IMR-90 (cell line): ENCODE measurements at regions not wholly inside any gene's neighbourhood (a gene's known extent, or its start where the extent isn't known, plus 50 kb on each side); places are given as distances from the start of the nearest gene placed in this dataset.

Experiments
- ATAC-seq: fragments of 200-7000 bp; cut with Tn5 transposase; 2 replicates; pipeline ENCODE4 v1.9.1; 2020; ENCODE audit warnings: low read depth, mild to moderate bottlenecking, moderate library complexity
- BruUV-seq: library from RNA; stranded (reverse); fragments of 400-500 nt; replicated peaks from 2 replicates; lab custom pipeline; 2021; lab: Mats Ljungman, UMichigan
- CTCF ChIA-PET: fragments of 300-600 bp; formaldehyde crosslinking; extraction: SDS; loops from one replicate; lab custom pipeline; 2021; ENCODE audit warnings: antibody characterized with exemption; lab: Yijun Ruan, JAX
- POLR2A ChIA-PET: fragments of 300-600 bp; sonication (Branson Sonifier 250); formaldehyde crosslinking; loops from one replicate; lab custom pipeline; 2022; ENCODE audit warnings: antibody characterized with exemption; ENCODE audit not compliant: unreplicated experiment; lab: Charles Lee
- DNase-seq: peaks from one replicate; pipeline ENCODE4 v3.0.0; 2013
- H2AFZ ChIP-seq: replicated peaks from 2 replicates; pipeline ENCODE3; 2013; ENCODE audit warnings: low read length, mild to moderate bottlenecking; ENCODE audit not compliant: poor library complexity
- H2AK5ac ChIP-seq: 2 replicates; pipeline ENCODE4 v1.6.1; 2013; ENCODE audit warnings: low read depth, low read length, inconsistent platforms
- H2AK9ac ChIP-seq: replicated peaks from 2 replicates; pipeline ENCODE3; 2013; ENCODE audit warnings: mild to moderate bottlenecking, low read depth, low read length, moderate library complexity; ENCODE audit not compliant: poor library complexity
- H2BK120ac ChIP-seq: 2 replicates; pipeline ENCODE4 v1.6.1; 2013; ENCODE audit warnings: low read depth, low read length, inconsistent platforms
- H2BK15ac ChIP-seq: 3 replicates; pipeline ENCODE4 v1.6.1; 2013; ENCODE audit warnings: low read depth, low read length, inconsistent platforms
- H2BK20ac ChIP-seq: 2 replicates; pipeline ENCODE4 v1.6.1; 2013; ENCODE audit warnings: low read depth, mild to moderate bottlenecking, inconsistent platforms, low read length, moderate library complexity
- H2BK5ac ChIP-seq: 2 replicates; pipeline ENCODE4 v1.6.1; 2013; ENCODE audit warnings: mild to moderate bottlenecking, low read depth, low read length, inconsistent platforms; ENCODE audit not compliant: poor library complexity, severe bottlenecking
- H3K14ac ChIP-seq: replicated peaks from 2 replicates; pipeline ENCODE4 v1.6.1; 2013; ENCODE audit warnings: low read depth, low read length, inconsistent platforms
- H3K18ac ChIP-seq: 2 replicates; pipeline ENCODE4 v1.6.1; 2013; ENCODE audit warnings: low read depth, low read length, control low read depth
- H3K23ac ChIP-seq: 2 replicates; pipeline ENCODE4 v1.6.1; 2013; ENCODE audit warnings: low read depth, low read length, inconsistent platforms
- H3K27ac ChIP-seq: 2 replicates; pipeline ENCODE4 v1.5.1; 2013; ENCODE audit warnings: mild to moderate bottlenecking, control low read depth, low read length; ENCODE audit not compliant: insufficient read depth
- H3K27me3 ChIP-seq: 2 replicates; pipeline ENCODE4 v1.6.1; 2013; ENCODE audit warnings: low read length; ENCODE audit not compliant: control insufficient read depth, insufficient read depth
- H3K36me3 ChIP-seq: 2 replicates; pipeline ENCODE4 v1.6.1; 2013; ENCODE audit warnings: low read length, mixed read lengths; ENCODE audit not compliant: control insufficient read depth, insufficient read depth
- H3K4ac ChIP-seq: 2 replicates; pipeline ENCODE4 v1.6.1; 2013; ENCODE audit warnings: low read depth, low read length, inconsistent platforms
- H3K4me1 ChIP-seq: 2 replicates; pipeline ENCODE4 v1.6.1; 2013; ENCODE audit warnings: low read length, mixed read lengths; ENCODE audit not compliant: control insufficient read depth, insufficient read depth
- H3K4me2 ChIP-seq: 2 replicates; pipeline ENCODE4 v1.6.1; 2013; ENCODE audit warnings: low read depth, mild to moderate bottlenecking, control low read depth, low read length, moderate library complexity
- H3K4me3 ChIP-seq: 2 replicates; pipeline ENCODE4 v1.5.1; 2013; ENCODE audit warnings: low read depth, mild to moderate bottlenecking, control low read depth, low read length, moderate library complexity; ENCODE audit not compliant: insufficient read depth
- H3K56ac ChIP-seq: 2 replicates; pipeline ENCODE4 v1.6.1; 2013; ENCODE audit warnings: low read length, inconsistent platforms; ENCODE audit not compliant: insufficient read depth; ENCODE audit errors: extremely low read depth
- H3K79me1 ChIP-seq, 2 experiments: 2 replicates each; pipeline ENCODE4 v1.6.1; 2013; ENCODE audit warnings: low read length in 2 of 2, inconsistent platforms in 1 of 2, low read depth in 1 of 2
- H3K9ac ChIP-seq: 2 replicates; pipeline ENCODE4 v1.6.1; 2013; ENCODE audit warnings: low read depth, low read length, control low read depth
- H3K9me1 ChIP-seq: 2 replicates; pipeline ENCODE4 v1.6.1; 2013; ENCODE audit warnings: low read length, inconsistent platforms; ENCODE audit not compliant: insufficient read depth
- H3K9me3 ChIP-seq: 2 replicates; pipeline ENCODE4 v1.6.1; 2013; ENCODE audit warnings: low read length; ENCODE audit not compliant: control insufficient read depth, insufficient read depth
- H4K20me1 ChIP-seq: 2 replicates; pipeline ENCODE4 v1.6.1; 2013; ENCODE audit warnings: low read length, inconsistent platforms; ENCODE audit not compliant: insufficient read depth
- H4K5ac ChIP-seq: 2 replicates; pipeline ENCODE4 v1.6.1; 2013; ENCODE audit warnings: mild to moderate bottlenecking, low read depth, low read length, control low read depth
- H4K8ac ChIP-seq, 2 experiments: 2 replicates each; pipeline ENCODE4 v1.6.1; 2013; ENCODE audit warnings: low read depth in 2 of 2, low read length in 2 of 2, control low read depth in 1 of 2, inconsistent platforms in 1 of 2
- H4K91ac ChIP-seq: 2 replicates; pipeline ENCODE4 v1.6.1; 2013; ENCODE audit warnings: low read depth, low read length, inconsistent platforms; ENCODE audit not compliant: insufficient read depth
- BHLHE40 ChIP-seq: fragments of 150-350 bp; IDR thresholded peaks from 2 replicates; pipeline ENCODE4 v1.6.1; 2016; ENCODE audit warnings: mild to moderate bottlenecking, low read depth, low read length
- CEBPB ChIP-seq: IDR thresholded peaks from 2 replicates; pipeline ENCODE4 v1.6.1; 2012; ENCODE audit warnings: low read depth, low read length, improper control_type of control experiment
- CHD1 ChIP-seq: IDR thresholded peaks from 2 replicates; pipeline ENCODE4 v1.6.1; 2012; ENCODE audit warnings: low read depth, low read length, improper control_type of control experiment
- FOS ChIP-seq: fragments of 150-350 bp; IDR thresholded peaks from 2 replicates; pipeline ENCODE4 v1.6.1; 2016; ENCODE audit warnings: low read depth, low read length
- MAFK ChIP-seq: IDR thresholded peaks from 2 replicates; pipeline ENCODE4 v1.6.1; 2012; ENCODE audit warnings: low read depth, low read length, improper control_type of control experiment
- MXI1 ChIP-seq: IDR thresholded peaks from 2 replicates; pipeline ENCODE4 v1.6.1; 2012; ENCODE audit warnings: low read depth, mild to moderate bottlenecking, low read length, moderate library complexity, borderline replicate concordance
- NFE2L2 ChIP-seq: fragments of 150-350 bp; IDR thresholded peaks from 2 replicates; pipeline ENCODE4 v1.6.1; 2016; ENCODE audit warnings: low read depth, mild to moderate bottlenecking, low read length
- POLR2A ChIP-seq: IDR thresholded peaks from 2 replicates; pipeline ENCODE4 v1.6.1; 2012; ENCODE audit warnings: mild to moderate bottlenecking, low read depth, low read length
- RAD21 ChIP-seq: IDR thresholded peaks from 2 replicates; pipeline ENCODE4 v1.6.1; 2012; ENCODE audit warnings: low read length, improper control_type of control experiment
- RCOR1 ChIP-seq: IDR thresholded peaks from 2 replicates; pipeline ENCODE4 v1.6.1; 2012; ENCODE audit warnings: mild to moderate bottlenecking, low read length, improper control_type of control experiment; ENCODE audit not compliant: insufficient replicate concordance
- RFX5 ChIP-seq: IDR thresholded peaks from 2 replicates; pipeline ENCODE4 v1.8.0; 2012; ENCODE audit warnings: low read depth, mild to moderate bottlenecking, low read length, moderate library complexity
- SMC3 ChIP-seq: fragments of 150-350 bp; IDR thresholded peaks from 2 replicates; pipeline ENCODE4 v1.6.1; 2016; ENCODE audit warnings: low read depth, mild to moderate bottlenecking, antibody characterized with exemption, low read length, moderate library complexity
- USF2 ChIP-seq: fragments of 150-350 bp; IDR thresholded peaks from 2 replicates; pipeline ENCODE4 v1.6.1; 2017; ENCODE audit warnings: mild to moderate bottlenecking, antibody characterized with exemption, low read length, low read depth
- WGBS, 2 experiments: methylation state at CpG; one replicate each; pipeline versions ENCODE4 v1.1.5 to v1.1.7; 2013; ENCODE audit warnings: missing lambda C conversion rate in 2 of 2; ENCODE audit not compliant: insufficient read length in 1 of 2; ENCODE audit errors: extremely low coverage in 2 of 2; 5-methylcytosine and 5-hydroxymethylcytosine counted together
- dilution Hi-C: fragments of 300-500 bp; cut with HindIII; formaldehyde crosslinking; loops from one replicate; pipeline ENCODE4 v1.14.3; 2018; ENCODE audit warnings: low sequenced_read_pairs; ENCODE audit not compliant: unreplicated experiment
- in situ Hi-C: fragments of 300-500 bp; cut with MboI; formaldehyde crosslinking; loops from 3 replicates; pipeline ENCODE4 v1.14.3; 2019; ENCODE audit warnings: low sequenced_read_pairs, inconsistent platforms, mixed read lengths
- intact Hi-C: fragments of 100-400 bp; cut with micrococcal nuclease; formaldehyde crosslinking; loops from 2 replicates; pipeline ENCODE4 v1.10.0; 2022
- TF ChIP-seq, protein P1 (sequence below): conservative IDR thresholded peaks from 2 replicates; pipeline ENCODE4 v1.5.1; 2012; ENCODE audit warnings: mild to moderate bottlenecking, low read depth, low read length, improper control_type of control experiment
- TF ChIP-seq, protein P2 (sequence below): fragments of 150-350 bp; IDR thresholded peaks from 2 replicates; pipeline ENCODE4 v1.6.1; 2016; ENCODE audit warnings: low read depth, mild to moderate bottlenecking, low read length, moderate library complexity, borderline replicate concordance

DNA sequence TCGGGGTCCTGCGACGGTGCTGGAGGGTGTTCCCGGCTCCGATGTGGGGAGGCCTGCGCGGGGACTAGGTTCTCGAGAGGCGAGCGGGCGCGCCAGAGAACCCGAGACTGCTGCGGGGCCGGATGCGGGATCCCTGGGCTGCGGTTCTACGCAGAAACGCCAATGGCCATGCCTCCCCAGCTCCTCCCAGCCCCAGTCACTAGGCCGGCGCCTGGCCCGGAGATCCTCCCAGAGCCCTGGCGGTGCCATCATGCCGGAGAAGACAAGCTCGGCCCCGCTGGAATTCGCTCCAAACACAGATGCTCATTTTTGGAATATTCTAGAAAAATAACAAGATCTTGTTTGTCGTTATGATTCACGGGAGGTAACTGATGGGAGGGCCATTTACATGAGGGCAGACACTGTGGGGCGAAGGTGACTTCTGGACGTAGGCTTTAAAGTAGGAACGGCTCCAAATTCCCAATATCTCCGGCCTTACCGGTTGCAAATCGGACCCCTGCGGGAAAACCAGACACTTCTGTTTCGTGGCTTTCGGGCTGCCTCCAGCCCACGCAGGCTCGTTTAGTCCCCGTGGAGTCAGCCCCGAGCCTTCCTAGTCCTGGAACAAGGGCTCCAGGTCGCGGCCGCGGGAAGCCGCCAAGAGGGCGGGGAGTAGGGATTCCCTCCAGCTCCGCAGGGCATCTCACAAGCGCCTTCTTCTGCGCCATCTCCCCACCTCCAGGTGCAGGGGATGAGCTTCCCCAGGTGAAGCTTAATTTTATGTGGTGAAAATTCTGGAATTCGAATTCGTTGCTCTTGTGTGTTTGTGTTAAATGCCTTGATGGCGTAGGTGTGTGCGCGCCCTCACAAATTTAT is 74.8 kb upstream of the POLG start:
- in situ Hi-C loops (no loop called here), intact Hi-C loops (no loop called here), dilution Hi-C loops (no loop called here)
- Histone ChIP-seq H4K20me1 (no peaks in the 10 kb centered on the region; the same call in 1 of the 2 replicates), H2BK15ac (no peak overlapping the region), H2AK9ac (no peak overlapping the region), H4K91ac (no peak overlapping the region), H2BK120ac (no peak overlapping the region), H2BK5ac (no peak overlapping the region), H3K18ac (no peak overlapping the region), H4K8ac (no peak overlapping the region), H2BK20ac (no peak overlapping the region), H2AK5ac (no peak overlapping the region), H3K4me3 (no peak overlapping the region), H3K4me2 (peak overlapping the region; percentile 63), H3K23ac (no peak overlapping the region), H3K9me3 (peaks cover 8% of the 10 kb centered on the region; the same call in 1 of the 2 replicates), H3K56ac (no peak overlapping the region), H3K27me3 (peaks cover 100% of the 10 kb centered on the region), H3K27ac (no peak overlapping the region), H2AFZ (peak overlapping the region; percentile 5), H4K5ac (no peak overlapping the region), H3K36me3 (no peaks in the 10 kb centered on the region), H3K4ac (no peak overlapping the region), H3K9ac (no peak overlapping the region), H3K9me1 (no peaks in the 10 kb centered on the region), H3K14ac (no peak overlapping the region), H3K4me1 (peaks cover 1% of the 10 kb centered on the region; the same call in 1 of the 2 replicates), H3K79me1 (no peaks in the 10 kb centered on the region)
- POLR2A ChIA-PET: no interaction called here
- CTCF ChIA-PET: interaction anchor here (0.7 kb wide), 1 partner anchor 21 kb away, joined by 3 read pairs; no protein-coding TSS in a partner anchor
- 5% methylated on average over 11 of the region's 56 CpGs; no CpG with 5 or more reads in 1 of the 2 experiments for WGBS, 2 experiments
- DNase-seq (no peak), ATAC-seq (no peak)
- no TSS peak for BruUV-seq
- no peak for TF ChIP-seq SMC3
- TF ChIP-seq NFE2L2: no peak
- no peak for TF ChIP-seq MAFK
- TF ChIP-seq MXI1: no peak
- TF ChIP-seq, protein P1, sequence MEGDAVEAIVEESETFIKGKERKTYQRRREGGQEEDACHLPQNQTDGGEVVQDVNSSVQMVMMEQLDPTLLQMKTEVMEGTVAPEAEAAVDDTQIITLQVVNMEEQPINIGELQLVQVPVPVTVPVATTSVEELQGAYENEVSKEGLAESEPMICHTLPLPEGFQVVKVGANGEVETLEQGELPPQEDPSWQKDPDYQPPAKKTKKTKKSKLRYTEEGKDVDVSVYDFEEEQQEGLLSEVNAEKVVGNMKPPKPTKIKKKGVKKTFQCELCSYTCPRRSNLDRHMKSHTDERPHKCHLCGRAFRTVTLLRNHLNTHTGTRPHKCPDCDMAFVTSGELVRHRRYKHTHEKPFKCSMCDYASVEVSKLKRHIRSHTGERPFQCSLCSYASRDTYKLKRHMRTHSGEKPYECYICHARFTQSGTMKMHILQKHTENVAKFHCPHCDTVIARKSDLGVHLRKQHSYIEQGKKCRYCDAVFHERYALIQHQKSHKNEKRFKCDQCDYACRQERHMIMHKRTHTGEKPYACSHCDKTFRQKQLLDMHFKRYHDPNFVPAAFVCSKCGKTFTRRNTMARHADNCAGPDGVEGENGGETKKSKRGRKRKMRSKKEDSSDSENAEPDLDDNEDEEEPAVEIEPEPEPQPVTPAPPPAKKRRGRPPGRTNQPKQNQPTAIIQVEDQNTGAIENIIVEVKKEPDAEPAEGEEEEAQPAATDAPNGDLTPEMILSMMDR: no peak
- TF ChIP-seq FOS: no peak
- TF ChIP-seq CEBPB: no peak
- TF ChIP-seq, protein P2, sequence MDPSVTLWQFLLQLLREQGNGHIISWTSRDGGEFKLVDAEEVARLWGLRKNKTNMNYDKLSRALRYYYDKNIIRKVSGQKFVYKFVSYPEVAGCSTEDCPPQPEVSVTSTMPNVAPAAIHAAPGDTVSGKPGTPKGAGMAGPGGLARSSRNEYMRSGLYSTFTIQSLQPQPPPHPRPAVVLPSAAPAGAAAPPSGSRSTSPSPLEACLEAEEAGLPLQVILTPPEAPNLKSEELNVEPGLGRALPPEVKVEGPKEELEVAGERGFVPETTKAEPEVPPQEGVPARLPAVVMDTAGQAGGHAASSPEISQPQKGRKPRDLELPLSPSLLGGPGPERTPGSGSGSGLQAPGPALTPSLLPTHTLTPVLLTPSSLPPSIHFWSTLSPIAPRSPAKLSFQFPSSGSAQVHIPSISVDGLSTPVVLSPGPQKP: no peak
- no peak for TF ChIP-seq POLR2A
- TF ChIP-seq BHLHE40: no peak
- TF ChIP-seq RAD21: no peak
- TF ChIP-seq RCOR1: no peak
- TF ChIP-seq USF2: no peak
- TF ChIP-seq RFX5: no peak
- no peak for TF ChIP-seq CHD1
